ENCODE measurements at regions not wholly inside any gene's neighbourhood (a gene's known extent, or its start where the extent isn't known, plus 50 kb on each side); places are given as distances from the start of the nearest gene placed in this dataset.

DNA sequence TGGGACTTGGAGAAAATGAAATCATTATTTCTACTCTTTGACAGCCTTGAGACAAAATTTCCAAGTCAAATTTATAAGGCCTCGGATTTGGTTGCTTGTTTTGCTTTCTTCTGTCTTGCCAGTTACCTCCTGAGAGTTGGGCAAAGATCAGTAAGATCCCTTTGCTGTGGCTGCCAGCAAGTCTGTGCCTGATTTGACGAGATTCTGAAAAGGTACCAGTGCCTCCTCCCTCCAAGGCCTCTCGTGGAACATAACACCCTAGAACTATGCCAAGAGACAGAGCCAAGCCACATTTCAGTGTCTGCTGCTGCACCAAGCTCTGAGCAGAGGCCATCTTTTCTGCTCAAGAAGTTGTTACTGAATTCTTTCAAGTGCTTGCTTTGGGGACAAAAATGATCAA is 61.0 kb downstream of the GTPBP8 start:
- DNase-seq = peak in 1 of 2 experiments; percentile 24

DNA sequence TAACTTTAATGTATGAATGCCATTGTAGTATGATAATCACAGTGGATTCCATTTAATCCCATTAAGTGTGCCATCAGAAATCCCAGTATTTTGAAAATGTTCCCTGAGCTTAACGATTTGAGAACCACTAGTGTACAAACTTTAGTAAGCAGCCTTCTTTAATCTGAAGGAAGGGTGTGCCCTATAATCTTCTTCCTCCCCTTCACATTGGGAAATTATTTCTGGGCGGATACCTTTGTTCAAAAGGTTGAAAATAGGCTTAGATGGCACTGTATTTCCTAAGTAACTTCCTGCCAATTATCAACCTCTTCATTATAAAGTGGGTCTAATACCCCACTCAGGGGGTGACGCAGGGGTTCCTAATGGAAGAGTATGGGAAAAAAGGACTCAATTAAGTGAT is 62.4 kb downstream of the GTPBP8 start:
- no peak for DNase-seq

DNA sequence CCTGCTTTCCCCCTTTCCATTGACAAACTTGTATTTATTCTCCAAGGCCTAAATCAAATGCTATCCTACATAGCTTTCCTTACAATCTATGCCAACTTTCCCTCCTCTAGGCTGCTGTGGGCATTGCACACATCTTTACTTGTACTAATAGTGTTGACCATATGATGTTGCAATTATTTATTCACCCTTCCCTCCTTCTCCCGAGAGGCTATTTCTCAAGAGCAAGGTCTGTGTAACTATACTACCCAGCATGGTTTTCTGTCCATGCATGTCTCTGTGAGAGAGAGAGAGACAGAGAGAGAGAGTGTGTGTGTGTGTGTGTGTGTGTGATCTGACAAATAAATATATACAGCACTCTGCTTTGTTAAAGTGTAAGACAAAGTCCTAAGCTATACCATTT is 63.8 kb downstream of the GTPBP8 start:
- no peak for DNase-seq

DNA sequence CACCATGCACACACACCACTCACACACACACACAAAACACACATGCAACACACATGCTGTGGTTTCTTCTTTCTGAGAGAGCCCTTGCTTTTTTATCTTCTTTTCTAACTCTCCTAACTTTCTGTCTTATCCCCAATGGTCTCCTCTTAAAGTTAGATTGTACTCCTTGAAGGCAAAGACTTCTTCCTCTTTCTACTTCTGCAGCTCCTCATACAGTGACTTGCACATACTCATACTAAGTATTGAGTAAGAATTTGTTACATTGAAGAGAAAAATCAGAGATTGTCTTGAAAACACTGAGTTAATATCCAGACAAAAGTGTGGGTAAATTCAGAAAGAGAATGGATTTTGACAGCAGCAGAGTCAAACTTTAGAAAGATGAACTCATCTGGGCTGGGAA is 64.4 kb downstream of the GTPBP8 start:
- no peak for DNase-seq

DNA sequence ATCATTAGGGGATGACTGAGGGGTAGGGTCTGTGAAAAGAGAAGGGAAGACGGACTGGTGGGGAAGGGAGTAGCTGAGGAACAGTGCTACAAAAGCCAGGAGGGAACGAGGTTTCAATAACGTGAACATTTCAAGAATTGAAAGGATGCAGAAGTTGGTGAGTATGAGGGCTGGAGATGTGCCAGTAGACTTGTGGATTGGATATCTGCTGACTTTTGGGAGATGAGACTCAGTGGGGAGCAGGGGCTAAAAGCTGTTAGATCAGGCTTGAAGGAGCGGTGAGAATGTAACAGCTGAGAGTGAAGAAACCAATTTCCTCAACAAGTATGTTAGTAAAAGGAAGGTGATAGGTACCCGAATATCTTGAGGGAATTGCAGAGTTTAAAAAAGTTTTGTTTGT is 65.2 kb downstream of the GTPBP8 start:
- DNase-seq = no peak

DNA sequence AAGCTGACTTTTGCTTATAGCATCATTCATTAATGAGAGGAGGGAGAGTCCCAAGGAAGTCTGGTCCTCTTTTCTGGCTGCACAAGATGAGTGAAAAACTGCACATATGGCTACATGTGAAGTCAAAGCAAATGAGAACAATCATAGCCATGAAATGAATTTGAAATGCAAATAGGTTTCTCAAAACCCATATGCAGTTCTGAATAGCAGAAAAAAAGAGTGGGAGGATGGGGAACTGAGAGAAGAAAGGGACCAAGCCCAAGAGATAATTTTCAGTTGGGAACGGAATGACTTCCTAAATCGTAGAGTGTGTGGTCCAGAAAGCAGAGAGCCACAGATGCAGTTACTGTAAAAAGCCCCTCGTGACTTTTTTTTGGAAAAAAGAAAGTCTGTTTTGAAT is 66.3 kb downstream of the GTPBP8 start:
- DNase-seq = peak; percentile 10 to 52

DNA sequence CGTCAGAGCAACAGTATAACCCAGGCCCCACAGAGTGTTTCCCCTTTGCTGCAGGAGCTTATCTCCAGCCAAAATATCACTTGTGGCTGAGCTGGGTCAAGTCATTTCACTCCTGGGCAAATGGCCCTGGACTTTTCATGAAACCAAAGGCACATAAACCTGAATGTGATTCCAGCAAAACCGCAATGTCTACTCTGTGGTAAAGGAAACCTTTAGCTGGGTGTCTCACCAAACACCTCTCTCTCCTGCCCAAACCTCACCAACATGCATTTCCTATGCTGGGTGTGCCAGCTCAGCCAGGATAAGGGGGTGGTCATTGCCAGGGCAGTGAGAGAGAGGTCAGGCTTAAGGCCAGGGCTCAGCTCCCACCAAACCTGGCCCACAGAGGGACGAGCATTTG is 67.4 kb downstream of the GTPBP8 start:
- no peak for DNase-seq

DNA sequence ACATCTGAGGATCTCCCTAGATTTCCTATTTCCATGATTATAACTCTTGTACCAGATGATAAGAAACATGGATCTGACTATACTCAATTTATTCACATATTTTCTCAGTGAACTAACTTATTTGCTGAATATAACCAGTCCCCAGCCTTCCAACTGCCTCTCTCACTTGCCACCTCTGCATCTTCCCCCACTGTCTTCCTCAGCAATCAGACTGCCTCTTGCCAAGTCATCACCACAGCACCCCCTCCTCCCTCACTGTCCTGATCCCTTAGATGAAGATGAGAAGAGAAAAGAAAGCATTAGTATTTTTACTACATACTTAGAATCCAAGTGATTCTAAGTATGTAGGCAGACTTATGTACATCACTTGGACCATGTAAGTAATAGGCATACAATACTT is 71.9 kb downstream of the GTPBP8 start:
- no peak for DNase-seq

DNA sequence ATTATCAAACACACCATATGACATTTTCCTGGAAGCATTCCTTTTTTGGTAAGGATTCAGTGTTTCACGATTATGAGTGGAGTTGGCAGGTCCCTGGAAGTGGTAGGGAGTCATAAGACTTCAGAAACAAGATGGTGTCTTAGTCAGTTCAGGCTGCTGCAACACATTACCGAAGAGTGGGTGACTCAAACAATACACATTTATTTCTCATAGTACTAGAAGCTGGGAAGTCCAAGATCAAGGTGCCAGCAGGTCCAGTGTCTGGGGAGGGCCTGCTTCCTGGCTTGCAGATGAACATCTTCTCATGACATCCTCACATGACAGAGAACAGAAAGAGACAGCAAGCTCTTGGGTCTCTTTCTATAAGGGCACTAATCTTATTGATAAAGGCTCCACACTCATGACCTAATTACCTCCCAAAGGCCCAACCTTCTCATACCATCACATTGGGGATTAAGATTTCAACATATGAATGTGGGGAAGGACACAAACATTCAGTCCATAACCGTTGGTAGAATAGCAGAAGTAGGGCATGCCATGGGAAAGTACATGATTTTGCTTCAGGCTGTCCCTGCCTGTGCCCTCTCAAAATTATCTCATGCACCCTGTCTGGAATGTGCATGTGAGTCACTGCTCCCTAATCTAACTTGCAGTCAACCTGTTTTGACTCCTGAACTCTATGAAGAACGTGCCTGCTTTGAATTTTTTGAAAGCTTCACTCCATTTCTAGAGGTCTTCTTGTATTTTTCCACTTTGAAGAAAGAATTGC is 72.5 kb downstream of the GTPBP8 start:
- DNase-seq = no peak

DNA sequence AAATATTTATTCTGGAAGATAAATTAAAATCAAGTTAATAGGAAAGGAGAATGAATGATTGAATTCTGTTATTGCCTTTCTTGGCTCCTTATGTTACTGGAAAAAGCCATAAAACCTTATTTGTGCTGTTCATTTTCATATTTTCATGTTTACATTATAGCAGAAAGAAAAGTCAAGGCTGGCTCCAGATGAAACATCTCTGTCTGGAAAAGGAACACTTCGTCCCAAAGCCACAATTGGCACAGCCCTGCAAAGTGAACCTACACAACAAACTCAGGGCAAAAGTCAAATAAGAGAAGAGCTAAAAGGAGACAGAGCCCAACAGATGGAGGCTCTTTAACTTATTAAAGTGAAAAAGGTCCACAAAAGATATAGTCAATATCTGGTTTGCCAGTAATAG is 73.4 kb downstream of the GTPBP8 start:
- DNase-seq = no peak

DNA sequence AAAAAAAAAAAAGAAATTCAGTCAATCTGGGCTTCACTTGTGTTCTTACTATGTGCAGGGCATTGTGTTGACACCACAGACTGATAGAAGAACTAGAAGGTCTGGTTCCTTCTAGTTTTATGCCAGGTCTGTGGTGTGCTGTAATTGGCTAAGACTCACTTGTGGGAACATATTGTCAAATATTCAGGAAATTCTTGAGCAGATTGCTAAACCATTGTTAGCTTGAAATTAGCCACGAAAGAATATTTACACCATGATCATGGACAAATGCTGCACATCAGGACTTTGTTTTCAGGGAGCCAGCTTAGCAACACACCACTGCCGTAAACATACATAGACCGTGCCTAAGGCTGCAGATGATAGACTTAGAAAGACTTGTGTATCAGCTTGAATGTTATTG is 74.6 kb downstream of the GTPBP8 start:
- no peak for DNase-seq

DNA sequence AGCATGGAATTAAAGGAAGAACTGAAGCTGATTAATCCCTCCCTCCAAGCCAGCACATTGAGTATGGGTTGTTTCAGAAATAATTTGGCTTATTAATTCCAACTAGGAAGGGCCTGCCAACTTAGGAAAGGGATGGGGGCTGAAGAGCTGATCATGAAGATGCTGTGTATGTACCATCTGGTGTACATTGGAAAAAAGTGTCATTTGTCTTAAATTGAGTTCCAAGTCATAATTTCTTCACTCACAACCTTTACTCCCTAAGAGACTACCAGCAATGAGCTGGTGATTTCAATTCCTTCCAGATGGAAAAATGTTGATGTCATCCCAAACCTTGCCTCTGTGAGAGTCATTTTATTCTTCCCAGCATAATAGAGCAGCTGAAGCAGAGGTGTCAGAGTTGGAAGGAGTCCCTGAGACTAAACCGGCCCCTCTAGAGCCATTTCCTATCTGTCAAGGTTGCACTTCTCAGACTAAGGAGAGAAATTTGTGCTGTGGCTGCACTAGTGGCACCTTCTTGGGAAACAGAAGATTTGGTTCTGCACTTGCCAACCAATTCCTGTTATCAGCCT is 79.4 kb downstream of the GTPBP8 start:
- no peak for DNase-seq

DNA sequence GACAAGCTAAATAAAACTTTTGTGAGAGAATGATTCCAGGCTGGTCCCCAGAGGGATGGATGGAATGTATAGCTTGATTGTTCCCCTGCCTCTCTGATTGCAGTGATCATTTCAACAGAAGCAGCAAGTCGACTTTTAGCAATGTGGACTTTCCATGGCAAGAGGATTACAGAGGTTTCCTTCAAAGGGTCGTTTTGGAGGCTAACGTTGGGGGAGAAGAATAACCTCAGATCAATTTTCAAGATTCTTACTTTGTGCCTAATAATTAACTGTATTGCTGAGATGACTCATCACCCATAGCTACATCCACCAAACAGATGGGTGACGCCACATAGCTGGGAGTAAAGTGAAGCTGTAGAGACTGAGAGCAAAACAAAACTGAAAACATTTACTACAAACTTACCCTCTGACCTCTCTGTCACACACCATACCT is 79.9 kb downstream of the GTPBP8 start:
- DNase-seq = no peak

DNA sequence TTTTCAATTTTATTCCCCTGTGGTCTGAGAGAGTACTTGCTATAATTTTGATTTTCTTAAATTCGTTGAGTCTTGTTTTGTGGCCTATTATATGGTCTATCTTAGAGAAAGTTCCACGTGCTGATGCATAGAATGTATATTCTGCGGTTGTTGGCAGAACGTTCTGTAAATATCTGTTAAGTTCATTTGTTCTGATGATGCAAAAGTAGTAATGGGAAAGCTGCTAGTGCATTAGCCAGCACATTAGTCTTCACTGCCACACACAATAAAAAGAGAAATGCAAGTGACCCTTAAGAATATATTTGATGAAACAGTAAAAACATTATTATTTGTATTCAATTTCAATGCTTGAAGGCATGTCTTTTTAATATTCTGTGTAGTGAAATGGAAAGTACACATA is 84.8 kb downstream of the GTPBP8 start:
- DNase-seq = no peak

DNA sequence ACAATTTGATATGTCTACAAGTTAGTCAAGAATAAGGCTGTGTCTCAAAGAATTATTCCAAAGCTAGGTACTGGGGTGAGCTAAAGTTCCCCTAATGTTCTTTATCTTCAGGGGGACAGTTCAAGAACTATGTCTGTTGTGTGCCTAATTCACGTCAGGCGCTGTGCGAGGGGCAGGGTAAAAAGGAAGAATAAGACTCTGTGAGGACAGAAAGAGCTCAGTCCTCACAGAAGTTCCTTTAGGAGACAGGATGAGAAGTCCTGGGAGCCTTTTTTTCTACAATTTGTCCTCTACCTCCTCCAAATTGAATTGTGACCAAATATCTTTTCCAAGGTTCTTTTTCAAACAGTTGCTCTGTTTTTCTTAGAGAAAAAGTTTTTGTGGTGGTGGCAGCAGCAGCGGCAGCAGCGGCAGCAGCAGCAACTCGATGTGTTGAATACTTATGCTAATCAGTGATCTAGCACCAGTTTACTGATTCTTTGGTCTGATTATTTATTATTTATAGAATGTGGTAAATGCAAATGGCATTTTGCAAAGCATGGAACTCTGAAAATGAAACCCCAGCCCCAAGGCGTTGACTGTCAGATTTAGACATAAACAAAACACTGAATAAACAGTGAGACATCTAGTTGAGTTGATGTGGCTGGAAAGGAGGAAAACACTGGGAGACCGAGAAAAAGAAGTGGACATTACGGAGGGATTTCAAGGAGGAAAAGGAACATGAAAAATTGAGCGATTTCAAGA is 88.6 kb downstream of the GTPBP8 start:
- peak; percentile 45 to 58 for DNase-seq

DNA sequence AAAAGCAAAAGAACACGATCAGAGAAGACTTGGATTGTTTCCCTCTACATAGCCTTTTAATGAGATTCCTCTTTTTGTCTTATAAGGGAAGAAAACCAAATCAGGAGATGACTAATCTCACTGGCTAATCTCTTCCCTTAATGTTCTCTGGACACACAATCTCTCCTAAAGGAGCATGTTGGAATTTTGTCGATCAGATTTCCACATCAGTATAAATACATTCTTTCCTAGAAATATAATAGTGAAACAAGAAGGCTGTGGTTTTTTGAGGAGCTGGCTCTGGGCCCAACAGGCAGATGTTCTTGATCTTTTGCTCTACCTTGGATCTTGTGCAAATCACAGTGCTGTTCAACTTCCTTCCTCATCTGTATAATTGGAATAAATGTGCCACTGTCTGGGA is 94.0 kb downstream of the GTPBP8 start:
- DNase-seq = no peak

DNA sequence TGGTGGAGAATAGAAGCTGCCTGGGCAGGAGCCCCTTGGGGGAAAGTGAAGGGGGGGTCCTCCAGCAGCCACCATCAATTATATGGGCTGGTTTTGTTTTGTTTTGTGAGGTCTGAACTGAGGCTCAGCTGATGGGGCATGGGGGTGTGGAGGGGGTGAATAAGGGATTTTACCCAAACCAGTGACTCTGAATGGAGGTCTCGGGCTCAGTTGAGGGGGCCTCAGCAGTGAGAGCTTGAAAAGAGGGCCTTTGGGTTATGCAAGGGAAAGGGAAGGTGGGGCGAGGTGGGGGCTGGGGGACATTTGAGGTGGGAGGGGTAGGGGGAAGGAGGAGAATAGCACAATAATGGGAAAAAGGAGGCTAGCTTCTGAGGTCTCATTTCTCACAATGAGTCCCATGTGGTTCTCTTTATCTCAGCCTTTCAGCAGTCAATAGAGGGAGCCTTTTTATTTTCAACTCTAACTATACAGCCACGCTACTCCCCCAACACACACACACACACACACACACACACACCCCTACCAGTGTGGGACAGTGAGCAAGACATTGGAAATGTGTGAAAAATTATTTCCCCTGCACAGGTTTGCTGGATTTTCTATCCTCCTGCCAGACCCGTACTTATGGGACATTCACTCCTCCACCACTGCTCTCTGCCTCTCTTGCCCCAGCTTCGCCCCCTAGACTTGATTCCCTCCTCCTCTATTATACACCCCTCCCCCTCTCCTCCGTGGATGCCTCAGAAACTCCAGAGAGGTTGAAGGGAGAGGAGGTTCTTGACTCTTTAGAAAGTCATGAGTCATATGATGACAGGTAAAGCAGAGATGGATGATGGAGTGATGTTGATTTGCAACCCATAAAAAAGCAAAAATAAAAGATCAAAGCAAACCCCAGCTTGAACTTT is 96.0 kb downstream of the GTPBP8 start:
- no peak for DNase-seq

DNA sequence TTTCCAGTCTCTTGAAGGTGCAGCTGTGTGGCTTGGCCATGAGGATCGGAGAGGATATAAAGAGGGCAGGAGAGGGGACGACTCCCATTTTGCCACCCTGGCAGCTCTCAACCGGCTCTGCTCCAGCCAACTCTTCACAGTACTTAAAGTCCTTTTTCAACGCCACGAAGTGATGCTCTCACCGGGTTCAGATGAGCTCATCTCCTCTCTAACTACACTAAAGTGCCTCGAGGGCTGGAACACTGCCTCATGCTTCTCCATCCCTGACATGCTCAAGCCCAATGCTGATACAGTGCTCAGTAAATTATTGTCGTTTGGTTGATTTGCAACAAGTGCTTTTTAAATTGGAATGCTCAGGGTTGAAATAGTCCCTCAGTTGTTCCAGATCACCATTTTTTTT is 97.8 kb downstream of the GTPBP8 start:
- no peak for DNase-seq

DNA sequence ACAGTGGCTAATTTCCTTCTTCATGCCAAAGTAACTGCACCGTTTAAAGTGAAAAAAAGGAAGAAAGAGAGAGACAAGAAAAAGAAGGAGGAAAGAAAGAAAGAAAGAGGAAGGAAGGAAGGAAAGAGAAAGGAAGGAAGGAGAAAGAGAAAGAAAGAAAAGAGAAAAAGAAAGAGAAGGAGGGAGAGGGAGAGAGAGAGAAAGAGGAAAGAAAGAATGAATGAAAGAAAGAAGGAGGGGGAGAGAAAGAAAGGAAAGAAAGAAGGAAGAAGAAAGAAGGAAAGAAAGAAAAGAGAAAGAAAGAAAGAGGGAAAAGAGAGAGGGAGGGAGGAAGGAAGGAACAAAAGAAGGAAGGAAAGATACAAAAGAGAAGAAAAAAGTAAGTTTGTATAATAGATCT is 100.6 kb downstream of the GTPBP8 start:
- no peak for DNase-seq

DNA sequence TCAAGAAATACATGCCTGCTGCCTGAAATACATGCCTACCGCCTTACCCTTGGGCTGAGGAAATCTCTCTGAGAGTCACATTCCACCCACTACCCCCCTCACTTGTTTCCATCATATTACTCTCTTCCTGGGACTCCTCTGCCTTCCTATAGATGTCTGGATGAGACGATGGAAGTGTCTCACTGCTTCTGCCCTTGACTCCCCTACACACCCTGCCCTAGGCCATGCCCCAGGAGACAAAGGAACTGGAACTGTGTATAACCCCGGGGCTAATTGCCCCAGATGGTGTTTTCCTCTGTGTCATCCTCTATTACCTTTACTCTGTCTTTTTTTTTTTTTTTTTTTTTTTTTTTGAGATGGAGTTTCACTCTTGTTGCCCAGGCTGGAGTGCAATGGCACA is 102.0 kb downstream of the GTPBP8 start:
- DNase-seq = no peak

DNA sequence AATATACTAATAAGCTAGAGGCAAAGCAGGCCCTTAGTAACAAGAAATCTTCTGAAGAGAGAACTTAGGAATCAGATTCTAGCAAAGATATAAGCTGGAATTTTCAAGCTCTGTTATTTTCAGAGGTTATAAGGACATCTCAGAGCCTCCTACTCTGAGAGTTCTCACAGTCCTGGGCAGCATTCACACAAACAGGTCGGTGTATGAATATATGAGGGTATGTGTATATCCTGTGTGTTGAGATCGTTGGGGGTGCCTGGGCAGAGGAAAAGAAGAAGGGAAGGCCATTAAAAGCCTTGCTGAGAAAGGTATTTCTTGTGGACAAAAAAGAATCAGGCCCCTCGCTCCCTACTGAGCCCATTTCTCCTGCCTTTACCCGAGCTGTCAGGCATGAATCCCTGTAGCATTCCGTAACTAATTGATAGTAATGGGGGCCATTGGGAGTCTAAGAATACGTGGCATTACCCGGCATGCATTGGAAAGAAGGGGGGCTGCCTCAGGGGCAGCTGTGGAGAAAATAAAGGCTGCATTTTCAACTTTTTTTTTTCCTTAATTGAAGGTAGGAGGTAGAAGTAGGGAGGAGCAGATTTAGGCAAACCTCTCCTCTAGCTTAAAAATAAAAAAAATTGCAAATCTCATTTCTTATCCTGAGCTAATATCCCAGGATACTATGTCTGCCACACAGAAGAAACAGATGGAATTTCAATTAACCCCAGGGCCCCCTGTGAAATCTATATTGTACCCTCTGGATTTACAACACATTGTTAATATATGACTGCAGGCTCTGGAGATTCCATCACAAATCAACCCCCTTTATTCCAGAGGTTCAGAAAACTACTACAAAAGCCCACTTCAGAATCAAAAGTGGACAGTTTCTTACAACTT is 103.8 kb downstream of the GTPBP8 start:
- no peak for DNase-seq
